Ovary (tissue), 7 donors: ENCODE measurements at regions not wholly inside any gene's neighbourhood (a gene's known extent, or its start where the extent isn't known, plus 50 kb on each side); places are given as distances from the start of the nearest gene placed in this dataset.

Experiments
- DNase-seq, 5 donors: peaks; one replicate each; pipeline ENCODE4 v3.0.0-alpha.2; 2019 to 2020
- H3K27ac ChIP-seq, 2 donors: fragments of 200-600 bp; one replicate each; pipeline versions ENCODE4 v1.5.1 to v1.8.0; 2019 to 2022
- H3K27me3 ChIP-seq: fragments of 200-600 bp; one replicate; pipeline ENCODE4 v1.8.0; 2022
- H3K36me3 ChIP-seq: fragments of 200-600 bp; sonication (generic); one replicate; pipeline ENCODE4 v1.5.1; 2019
- H3K4me1 ChIP-seq: one replicate; pipeline ENCODE4 v1.8.1; 2013; ENCODE audit warnings: mild to moderate bottlenecking, moderate library complexity; ENCODE audit not compliant: insufficient read depth
- H3K4me3 ChIP-seq: fragments of 200-600 bp; sonication (generic); one replicate; pipeline ENCODE4 v1.5.1; 2017
- H3K9me3 ChIP-seq, 2 donors: fragments of 200-600 bp in 1 of 2; sonication (generic) in 1 of 2; one replicate each; pipeline versions ENCODE4 v1.5.1 to v1.8.1; 2013 to 2019; ENCODE audit warnings: mild to moderate bottlenecking in 1 of 2, moderate library complexity in 1 of 2
- CTCF ChIP-seq, 3 donors: fragments of 450-650 bp in 2 of 3; fragments of 200-600 bp in 1 of 3; IDR thresholded peaks; one replicate each; pipeline versions ENCODE4 v1.5.1 to v1.8.0; 2016 to 2022; ENCODE audit warnings: antibody characterized with exemption in 3 of 3, mild to moderate bottlenecking in 1 of 3
- EP300 ChIP-seq: sonication (generic); formaldehyde crosslinking; IDR thresholded peaks from one replicate; pipeline ENCODE4 v1.6.1; 2017; ENCODE audit warnings: antibody characterized with exemption
- POLR2A ChIP-seq: fragments of 450-650 bp; IDR thresholded peaks from one replicate; pipeline ENCODE4 v1.6.1; 2017; ENCODE audit warnings: antibody characterized with exemption, mild to moderate bottlenecking, moderate library complexity
- WGBS, 3 donors: extraction: QIAGEN DNeasy Blood & Tissue Kit in 1 of 3; methylation state at CpG; one replicate each; pipeline versions ENCODE4 v1.1.5 to v1.1.7; 2013 to 2017; 5-methylcytosine and 5-hydroxymethylcytosine counted together
- intact Hi-C, 4 donors: fragments of 100-400 bp; cut with DNase I; formaldehyde crosslinking; loops; one replicate each; pipeline versions ENCODE4 v1.11.0 to v1.15.1; 2022 to 2023
- donor health status: DM: no; HTN: no; CAD: no; lungs with moderate emphysema.
- donor health status: DM: no; HTN: no; CAD: no.
- donor health status: Bipolar disorder and iron deficiency.
- donor health status: DM: no; HTN: no; CAD: no.
- donor health status: DM: yes; HTN: yes; CAD: no.

- H3K4me1 ChIP-seq: no peaks in the 10 kb centered on the region
- no peaks in the 10 kb centered on the region for H3K9me3 ChIP-seq
- no peaks in the 10 kb centered on the region for H3K27me3 ChIP-seq
- intact Hi-C loops: no loop called here
- TF ChIP-seq POLR2A (no peak), CTCF (IDR thresholded peaks at IDR 0.05) (no peak), EP300 (no peak)
- 71 to 75% (median 74%) methylated on average over 4 of the region's 4 CpGs for WGBS, 3 donors
- H3K36me3 ChIP-seq: no peaks in the 10 kb centered on the region
- H3K27ac ChIP-seq: no peak overlapping the region
- DNase-seq: no peak
- no peak overlapping the region for H3K4me3 ChIP-seq
Observed at GRCh38 chr4:10872833-10873517, 188.4 kb upstream of the CLNK start.

GRCh38 chr4:10866666-10867065 lies 182.1 kb upstream of the CLNK start:
- H3K4me3 ChIP-seq: no peak overlapping the region
- H3K9me3 ChIP-seq: peaks cover 0 to 3% of the 10 kb centered on the region in 2 donors
- no peaks in the 10 kb centered on the region for H3K36me3 ChIP-seq
- no peak for DNase-seq
- 77 to 79% (median 77%) methylated on average over 6 of the region's 6 CpGs for WGBS, 3 donors
- no peak overlapping the region for H3K27ac ChIP-seq
- intact Hi-C loops: no loop called here
- TF ChIP-seq EP300: no peak
- no peak for TF ChIP-seq CTCF (IDR thresholded peaks at IDR 0.05)
- no peak for TF ChIP-seq POLR2A
- peaks cover 2% of the 10 kb centered on the region for H3K4me1 ChIP-seq
- no peaks in the 10 kb centered on the region for H3K27me3 ChIP-seq

GRCh38 chr4:10861036-10861435 lies 176.5 kb upstream of the CLNK start:
- H3K4me3 ChIP-seq: no peak overlapping the region
- H3K9me3 ChIP-seq: peaks cover 0 to 3% of the 10 kb centered on the region in 2 donors
- 47 to 84% (median 69%) methylated on average over 3 of the region's 3 CpGs for WGBS, 3 donors
- no peak overlapping the region for H3K27ac ChIP-seq
- DNase-seq: no peak
- TF ChIP-seq EP300: no peak
- no peak for TF ChIP-seq CTCF (IDR thresholded peaks at IDR 0.05)
- TF ChIP-seq POLR2A: no peak
- no peaks in the 10 kb centered on the region for H3K36me3 ChIP-seq
- intact Hi-C loops: no loop called here
- peaks cover 3% of the 10 kb centered on the region for H3K27me3 ChIP-seq
- H3K4me1 ChIP-seq: peaks cover 2% of the 10 kb centered on the region

- Histone ChIP-seq H3K27me3 (peaks cover 3% of the 10 kb centered on the region), H3K9me3 (no peaks in the 10 kb centered on the region), H3K4me3 (no peak overlapping the region), H3K27ac (no peak overlapping the region), H3K4me1 (no peaks in the 10 kb centered on the region), H3K36me3 (no peaks in the 10 kb centered on the region)
- DNase-seq: no peak
- intact Hi-C loops: no loop called here
- TF ChIP-seq EP300 (no peak), POLR2A (no peak), CTCF (IDR thresholded peaks at IDR 0.05) (no peak)
Observed at GRCh38 chr4:10856271-10856782, 171.8 kb upstream of the CLNK start.
